ENCODE measurements at regions not wholly inside any gene's neighbourhood (a gene's known extent, or its start where the extent isn't known, plus 50 kb on each side); places are given as distances from the start of the nearest gene placed in this dataset.

DNA sequence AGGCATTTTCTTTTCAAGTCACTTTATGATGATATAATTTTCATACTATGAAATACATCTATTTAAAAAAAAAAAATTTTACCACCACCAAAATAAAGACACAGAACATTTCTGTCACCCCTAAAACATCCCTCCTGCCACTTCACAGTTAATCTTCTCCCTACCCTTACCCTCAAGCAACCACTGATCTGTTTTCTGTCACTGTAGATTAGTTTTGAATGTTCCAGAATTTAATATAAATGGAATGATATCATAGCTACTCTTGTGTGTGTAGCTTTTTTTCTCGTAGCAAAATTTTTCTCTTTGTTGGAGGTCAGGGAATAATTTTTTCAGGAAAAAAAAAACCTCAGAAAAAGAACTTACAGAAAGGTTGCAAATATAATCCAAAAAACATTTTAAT is 152.7 kb downstream of the RHOU start:
- TF ChIP-seq, protein P1, sequence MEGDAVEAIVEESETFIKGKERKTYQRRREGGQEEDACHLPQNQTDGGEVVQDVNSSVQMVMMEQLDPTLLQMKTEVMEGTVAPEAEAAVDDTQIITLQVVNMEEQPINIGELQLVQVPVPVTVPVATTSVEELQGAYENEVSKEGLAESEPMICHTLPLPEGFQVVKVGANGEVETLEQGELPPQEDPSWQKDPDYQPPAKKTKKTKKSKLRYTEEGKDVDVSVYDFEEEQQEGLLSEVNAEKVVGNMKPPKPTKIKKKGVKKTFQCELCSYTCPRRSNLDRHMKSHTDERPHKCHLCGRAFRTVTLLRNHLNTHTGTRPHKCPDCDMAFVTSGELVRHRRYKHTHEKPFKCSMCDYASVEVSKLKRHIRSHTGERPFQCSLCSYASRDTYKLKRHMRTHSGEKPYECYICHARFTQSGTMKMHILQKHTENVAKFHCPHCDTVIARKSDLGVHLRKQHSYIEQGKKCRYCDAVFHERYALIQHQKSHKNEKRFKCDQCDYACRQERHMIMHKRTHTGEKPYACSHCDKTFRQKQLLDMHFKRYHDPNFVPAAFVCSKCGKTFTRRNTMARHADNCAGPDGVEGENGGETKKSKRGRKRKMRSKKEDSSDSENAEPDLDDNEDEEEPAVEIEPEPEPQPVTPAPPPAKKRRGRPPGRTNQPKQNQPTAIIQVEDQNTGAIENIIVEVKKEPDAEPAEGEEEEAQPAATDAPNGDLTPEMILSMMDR (IDR thresholded peaks at IDR 0.05), result no peak
- TF ChIP-seq POLR2A (IDR thresholded peaks at IDR 0.05), result no peak
